NCI-H146 (cell line): ENCODE measurements at regions not wholly inside any gene's neighbourhood (a gene's known extent, or its start where the extent isn't known, plus 50 kb on each side); places are given as distances from the start of the nearest gene placed in this dataset.
"Not testable (repeated sequence)": the region's sequence is repeated elsewhere in the genome, so short reads cannot be mapped to it uniquely, and the experiment has no call there.

Source experiments
- DNase-seq: peaks from one replicate; lab custom pipeline; 2025; lab: John Stamatoyannopoulos, UW

DNA sequence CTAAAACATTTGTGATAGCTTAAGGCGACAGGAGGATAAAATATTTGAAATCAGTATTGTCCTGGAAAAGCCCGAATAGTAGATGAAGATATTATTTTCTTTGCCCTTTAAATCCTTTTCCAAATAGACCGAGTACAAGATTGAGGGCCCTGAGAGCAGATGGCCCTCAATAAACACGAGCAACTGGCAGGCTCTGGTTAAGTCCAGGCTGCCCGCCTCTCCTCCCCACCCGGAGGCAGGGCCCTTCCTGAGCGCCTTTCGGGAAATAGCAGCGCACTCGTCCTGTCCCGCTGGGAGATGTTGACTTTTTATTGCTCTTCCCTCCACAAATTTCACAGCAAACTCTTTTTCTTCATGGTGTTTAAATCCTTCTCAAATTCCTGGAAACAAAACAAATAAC lies 50.8 kb upstream of the MAX start:
- DNase-seq: no peak

- no peak for DNase-seq
Measured at GRCh38 chr14:65156568-65157366, 54.5 kb upstream of the MAX start.

GRCh38 chr14:65159281-65160062 lies 57.2 kb upstream of the MAX start:
- DNase-seq: no peak

DNA sequence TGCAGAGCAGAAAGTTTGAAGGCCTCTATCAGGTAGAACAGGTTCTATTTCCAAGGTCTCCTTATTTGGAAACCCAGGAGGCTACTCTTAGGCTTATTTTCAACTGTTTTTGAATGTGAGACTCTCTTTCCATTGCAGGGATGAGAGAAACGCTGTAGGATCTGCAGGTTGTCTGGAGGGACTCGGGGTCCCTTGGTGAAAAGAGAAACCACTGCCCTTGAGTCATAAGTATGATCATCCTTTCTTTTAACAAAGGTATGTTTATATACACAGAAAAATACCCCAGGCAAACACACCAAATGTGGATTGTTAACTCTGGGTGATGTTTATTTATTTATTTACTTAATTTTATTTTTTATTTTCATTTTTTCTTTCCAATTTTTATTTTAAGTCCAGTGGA lies 57.8 kb upstream of the MAX start:
- no peak for DNase-seq

GRCh38 chr14:65162031-65162430 lies 59.7 kb upstream of the MAX start:
- DNase-seq: no peak

GRCh38 chr14:65164068-65164824 lies 61.9 kb upstream of the MAX start:
- no peak for DNase-seq

- no peak for DNase-seq
Measured at GRCh38 chr14:65164825-65165135, 62.5 kb upstream of the MAX start.

DNA sequence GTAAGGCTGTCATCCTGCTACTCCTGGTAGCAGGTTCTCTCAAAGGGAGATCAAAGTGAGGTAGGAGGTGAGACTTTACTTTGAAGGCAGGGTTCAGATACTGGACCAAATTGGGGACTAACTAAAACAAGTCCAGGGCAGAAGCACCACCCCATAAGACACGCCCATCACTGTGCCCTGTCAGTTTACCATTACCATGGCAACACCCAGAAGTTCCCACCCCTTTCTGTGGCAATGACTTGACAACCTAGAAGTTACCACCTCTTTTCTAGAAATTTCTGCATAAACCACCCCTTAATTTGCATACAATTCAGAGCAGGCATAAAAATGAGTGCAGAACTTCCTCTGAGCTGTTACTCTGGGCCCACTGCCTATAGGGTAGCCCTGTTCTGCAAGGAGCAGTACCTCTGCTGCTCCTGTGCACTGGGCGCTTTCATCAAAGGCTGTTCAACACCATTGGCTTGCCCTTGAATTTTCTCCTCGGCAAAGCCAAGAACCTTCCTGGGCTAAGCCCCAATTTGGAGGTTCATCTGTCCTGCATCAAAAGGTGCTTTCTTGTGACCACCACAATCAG lies 64.8 kb upstream of the MAX start:
- no peak for DNase-seq

DNA sequence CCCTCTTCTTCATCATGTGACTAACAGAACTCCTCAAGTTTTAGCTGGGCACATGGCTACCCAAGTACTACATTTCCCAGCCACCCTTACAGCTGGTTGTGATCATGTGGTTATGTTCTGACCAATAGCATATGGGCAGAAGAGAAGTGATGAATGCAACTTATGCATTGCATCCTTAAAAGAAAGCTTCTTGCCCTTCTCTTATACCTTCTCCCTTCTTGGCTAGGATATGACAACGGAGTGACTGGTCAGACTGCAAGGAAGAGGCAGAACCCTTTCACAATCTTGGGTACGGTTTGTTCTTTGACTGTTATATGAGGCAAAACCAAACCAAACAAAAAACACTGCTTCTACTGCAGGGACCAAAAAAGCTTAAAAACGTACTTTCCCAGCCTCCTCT lies 66.5 kb upstream of the MAX start:
- no peak for DNase-seq

DNA sequence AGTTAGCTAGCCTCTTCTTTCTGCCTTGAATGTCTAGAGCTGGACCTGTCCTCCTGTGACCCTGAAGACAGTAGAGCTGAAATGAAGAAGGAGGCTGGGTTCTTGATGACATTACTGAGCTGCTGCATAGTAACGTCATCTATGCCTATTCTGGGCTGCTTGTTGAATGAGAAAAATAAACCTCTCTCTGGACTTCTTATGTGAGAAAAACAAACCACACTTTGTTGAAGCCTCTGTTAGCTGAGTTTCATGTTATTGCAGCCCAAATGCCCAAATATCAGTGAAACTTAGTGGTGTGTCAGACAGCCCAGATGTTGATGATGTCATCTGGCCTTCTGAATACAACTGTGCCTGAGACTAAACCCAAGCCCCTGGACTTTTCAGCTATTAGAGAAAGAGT lies 67.0 kb upstream of the MAX start:
- no peak for DNase-seq

DNA sequence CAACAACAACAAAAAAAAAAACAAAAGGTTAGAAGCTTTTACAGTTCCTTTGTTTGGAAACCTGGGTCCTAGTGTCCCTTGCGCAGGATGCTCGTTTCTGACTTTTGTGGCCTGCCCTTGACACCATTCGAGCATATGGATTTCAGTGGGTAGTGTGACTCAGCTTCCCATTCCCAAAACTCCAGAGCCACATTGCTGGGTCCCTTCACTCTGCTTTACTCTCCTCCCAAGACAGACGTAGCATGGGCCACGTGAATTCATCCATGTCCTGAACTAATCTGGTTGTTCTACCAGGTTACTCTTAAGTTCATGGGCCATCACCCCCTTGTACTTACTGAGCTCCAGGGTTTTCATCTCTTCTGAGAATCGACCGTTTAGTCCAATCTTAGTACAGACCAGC lies 68.0 kb upstream of the MAX start:
- no peak for DNase-seq

GRCh38 chr14:65170768-65171507 lies 68.6 kb upstream of the MAX start:
- DNase-seq: no peak

GRCh38 chr14:65173973-65174693 lies 71.8 kb upstream of the MAX start:
- no peak for DNase-seq

- no peak for DNase-seq
Measured at GRCh38 chr14:65174783-65175182, 72.5 kb upstream of the MAX start.

DNA sequence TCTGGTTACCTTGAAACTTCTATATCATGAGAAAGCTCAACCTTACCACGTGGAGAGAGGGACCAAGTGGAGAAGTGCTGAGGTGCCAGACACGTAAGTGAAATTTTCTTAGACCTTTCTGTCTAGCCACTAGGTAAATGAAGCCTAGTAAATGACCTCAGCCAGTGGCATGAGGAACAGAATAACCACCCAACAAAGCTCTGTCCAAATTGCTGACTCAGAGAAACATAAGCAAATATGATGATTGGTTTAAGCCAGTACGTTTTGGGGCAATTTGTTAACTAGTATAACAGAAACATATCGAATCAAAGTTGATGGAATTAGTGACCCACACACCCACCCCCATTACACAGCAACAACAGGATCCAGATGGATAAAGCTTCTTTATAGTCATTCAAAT lies 75.2 kb upstream of the MAX start:
- no peak for DNase-seq

GRCh38 chr14:65179231-65179630 lies 76.9 kb upstream of the MAX start:
- not testable (repeated sequence) for DNase-seq

- no peak for DNase-seq
Measured at GRCh38 chr14:65179918-65180724, 77.8 kb upstream of the MAX start.

DNA sequence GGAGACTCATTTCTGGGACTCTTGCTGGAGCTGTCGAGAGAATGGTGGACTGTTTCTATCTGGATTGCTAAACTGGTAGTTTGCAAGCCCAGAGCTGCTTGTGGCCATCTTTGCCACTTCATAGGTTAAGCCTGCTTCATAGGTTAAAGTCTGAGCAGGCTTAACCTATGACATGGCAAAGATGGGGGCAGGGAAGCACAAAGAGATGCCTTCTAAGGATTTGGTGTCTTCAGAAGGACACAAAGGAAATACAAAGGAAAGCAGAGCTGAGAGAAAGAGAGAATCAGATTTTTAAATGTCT lies 78.4 kb upstream of the MAX start:
- DNase-seq: no peak

DNA sequence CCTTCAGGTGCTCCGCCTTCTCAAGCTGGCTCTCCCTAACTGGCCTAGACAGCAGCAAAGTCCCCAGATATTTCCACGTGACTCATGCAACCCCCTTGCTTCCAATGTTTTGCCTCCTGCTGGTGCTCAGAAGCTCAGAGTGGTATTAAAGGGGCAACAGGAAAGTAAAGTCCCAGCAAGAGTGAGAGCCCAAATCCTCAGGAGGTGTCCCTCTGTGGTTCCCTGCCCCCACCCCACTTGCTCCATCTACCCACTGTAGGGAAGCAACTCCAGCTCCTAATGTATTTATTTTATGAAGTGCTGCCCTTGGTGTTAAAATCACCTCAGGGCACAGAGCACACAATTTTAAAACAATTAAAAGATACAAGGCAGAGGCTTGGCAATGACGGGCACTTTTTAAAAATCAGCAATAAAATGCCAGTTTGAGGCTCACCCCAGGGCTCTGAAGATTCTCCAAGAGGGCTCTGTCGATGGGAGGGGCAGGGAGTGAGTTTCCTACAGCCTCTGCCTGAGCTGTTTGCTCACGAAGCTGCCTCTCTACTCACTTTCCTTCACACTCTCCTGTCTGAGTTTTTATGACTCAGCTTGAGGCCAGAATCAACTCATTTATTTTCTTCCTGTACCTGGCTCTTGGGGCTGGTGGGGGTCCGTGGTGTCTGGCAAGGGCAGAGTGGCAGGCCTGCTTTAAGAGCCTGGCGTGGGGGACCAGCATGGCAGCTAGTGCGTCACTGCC lies 81.9 kb upstream of the MAX start:
- no peak for DNase-seq

DNA sequence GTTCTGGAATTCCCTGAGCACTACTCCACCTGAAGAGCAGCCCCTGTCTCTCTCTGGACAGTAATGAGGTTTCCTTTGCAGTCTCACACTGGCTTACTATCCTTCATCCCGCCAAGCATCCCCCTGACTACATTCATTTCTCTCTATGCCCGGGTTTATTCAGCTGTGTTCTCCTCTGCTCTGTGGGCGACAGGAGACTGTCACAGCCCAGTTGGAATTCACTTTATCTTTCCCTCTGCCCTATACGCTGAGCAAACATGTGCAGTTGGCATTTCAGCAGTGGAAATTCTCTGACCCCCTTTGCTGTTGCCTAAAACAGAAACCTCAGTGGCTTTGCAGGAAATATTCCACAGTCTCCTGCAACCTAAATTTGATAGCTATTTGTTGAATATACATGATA lies 83.5 kb upstream of the MAX start:
- no peak for DNase-seq
